ENCODE measurements at regions not wholly inside any gene's neighbourhood (a gene's known extent, or its start where the extent isn't known, plus 50 kb on each side); places are given as distances from the start of the nearest gene placed in this dataset.

GRCh38 chr4:152269448-152270191, 266.3 kb downstream of the FBXW7 start:
- Histone ChIP-seq H3K9ac (ENCODE audit: low read depth in 2 of 2, low read length in 2 of 2) (no peak overlapping the region), H3K27ac (no peak overlapping the region), H3K9me3 (no peaks in the 10 kb centered on the region), H3K4me1 (no peaks in the 10 kb centered on the region), H3K27me3 (no peaks in the 10 kb centered on the region), H3K36me3 (no peaks in the 10 kb centered on the region), H3K4me3 (no peak overlapping the region)
- TF ChIP-seq CTCF (IDR thresholded peaks at IDR 0.05): no peak
- intact Hi-C loops (cut with DNase I): no loop called here
- DNase-seq: no peak

GRCh38 chr4:152267811-152268210, 268.1 kb downstream of the FBXW7 start:
- no peak overlapping the region for H3K27ac ChIP-seq
- no peaks in the 10 kb centered on the region for H3K27me3 ChIP-seq
- no peaks in the 10 kb centered on the region for H3K4me1 ChIP-seq
- H3K9ac ChIP-seq (ENCODE audit: low read depth in 2 of 2, low read length in 2 of 2): no peak overlapping the region
- H3K36me3 ChIP-seq: no peaks in the 10 kb centered on the region
- intact Hi-C loops (cut with DNase I): no loop called here
- H3K4me3 ChIP-seq: no peak overlapping the region
- TF ChIP-seq CTCF (IDR thresholded peaks at IDR 0.05): no peak
- no peak for DNase-seq
- no peaks in the 10 kb centered on the region for H3K9me3 ChIP-seq

- Histone ChIP-seq H3K36me3 (no peaks in the 10 kb centered on the region), H3K9me3 (no peaks in the 10 kb centered on the region), H3K27me3 (no peaks in the 10 kb centered on the region), H3K9ac (ENCODE audit: low read depth in 2 of 2, low read length in 2 of 2) (no peak overlapping the region), H3K4me1 (no peaks in the 10 kb centered on the region), H3K4me3 (no peak overlapping the region), H3K27ac (no peak overlapping the region)
- no peak for DNase-seq
- intact Hi-C loops (cut with DNase I): no loop called here
- no peak for TF ChIP-seq CTCF (IDR thresholded peaks at IDR 0.05)
These were observed 268.9 kb downstream of the FBXW7 start for GRCh38 chr4:152266831-152267480.

GRCh38 chr4:152265149-152265621, 270.7 kb downstream of the FBXW7 start:
- Histone ChIP-seq H3K36me3 (no peaks in the 10 kb centered on the region), H3K27ac (no peak overlapping the region), H3K4me1 (no peaks in the 10 kb centered on the region), H3K27me3 (no peaks in the 10 kb centered on the region), H3K4me3 (no peak overlapping the region), H3K9me3 (no peaks in the 10 kb centered on the region), H3K9ac (ENCODE audit: low read depth in 2 of 2, low read length in 2 of 2) (no peak overlapping the region)
- intact Hi-C loops (cut with DNase I): no loop called here
- DNase-seq: no peak
- TF ChIP-seq CTCF (IDR thresholded peaks at IDR 0.05): no peak

GRCh38 chr4:152264106-152264505, 271.8 kb downstream of the FBXW7 start:
- Histone ChIP-seq H3K27me3 (no peaks in the 10 kb centered on the region), H3K27ac (no peak overlapping the region), H3K4me3 (no peak overlapping the region), H3K9me3 (no peaks in the 10 kb centered on the region), H3K4me1 (no peaks in the 10 kb centered on the region), H3K36me3 (no peaks in the 10 kb centered on the region), H3K9ac (ENCODE audit: low read depth in 2 of 2, low read length in 2 of 2) (no peak overlapping the region)
- intact Hi-C loops (cut with DNase I): no loop called here
- TF ChIP-seq CTCF (IDR thresholded peaks at IDR 0.05): no peak
- no peak for DNase-seq
